Fibroblast of lung (primary cell): ENCODE measurements at regions not wholly inside any gene's neighbourhood (a gene's known extent, or its start where the extent isn't known, plus 50 kb on each side); places are given as distances from the start of the nearest gene placed in this dataset.

Source experiments
- DNase-seq, 2 donors: peaks; one replicate each; pipeline versions ENCODE4 v3.0.0 to v3.0.0-alpha.2; 2010; ENCODE audit warnings: low read depth in 2 of 2
- H2AFZ ChIP-seq: 2 replicates; pipeline ENCODE4 v1.5.1; 2012; ENCODE audit warnings: low read length, control low read depth, inconsistent platforms
- H3K27ac ChIP-seq: 2 replicates; pipeline ENCODE4 v1.5.1; 2011; ENCODE audit warnings: low read length, control low read depth; ENCODE audit not compliant: insufficient read depth
- H3K27me3 ChIP-seq: 2 replicates; pipeline ENCODE4 v1.5.1; 2011; ENCODE audit warnings: mild to moderate bottlenecking, low read length; ENCODE audit not compliant: control insufficient read depth, insufficient read depth
- H3K36me3 ChIP-seq: 2 replicates; pipeline ENCODE4 v1.5.1; 2011; ENCODE audit warnings: low read length; ENCODE audit not compliant: control insufficient read depth, insufficient read depth
- H3K4me1 ChIP-seq: 2 replicates; pipeline ENCODE4 v1.5.1; 2011; ENCODE audit warnings: low read length; ENCODE audit not compliant: control insufficient read depth, insufficient read depth; ENCODE audit errors: extremely low read depth
- H3K4me2 ChIP-seq: 2 replicates; pipeline ENCODE4 v1.5.1; 2011; ENCODE audit warnings: low read length, control low read depth; ENCODE audit not compliant: insufficient read depth; ENCODE audit errors: extremely low read depth
- H3K4me3 ChIP-seq, 4 experiments: fragments of 200-600 bp in 1 of 4; sonication (generic) in 1 of 4; replicated peaks in 1 of 4; 2 replicates each; pipeline ENCODE4 v1.5.1; 2011 to 2016; ENCODE audit warnings: low read length in 4 of 4, low read depth in 3 of 4, mild to moderate bottlenecking in 3 of 4, control low read depth in 2 of 4, inconsistent platforms in 1 of 4, mixed read lengths in 1 of 4; ENCODE audit not compliant: insufficient read depth in 1 of 4; ENCODE audit errors: control extremely low read depth in 1 of 4
- H3K79me2 ChIP-seq: 2 replicates; pipeline ENCODE4 v1.5.1; 2012; ENCODE audit warnings: mild to moderate bottlenecking, low read length, inconsistent platforms; ENCODE audit not compliant: control insufficient read depth, insufficient read depth
- H3K9ac ChIP-seq: 2 replicates; pipeline ENCODE4 v1.5.1; 2011; ENCODE audit warnings: mild to moderate bottlenecking, low read length, control low read depth; ENCODE audit not compliant: insufficient read depth
- H3K9me3 ChIP-seq: 2 replicates; pipeline ENCODE4 v1.5.1; 2012; ENCODE audit warnings: low read depth, low read length; ENCODE audit not compliant: control insufficient read depth, insufficient read depth
- H4K20me1 ChIP-seq: 2 replicates; pipeline ENCODE4 v1.5.1; 2011; ENCODE audit warnings: low read length; ENCODE audit not compliant: control insufficient read depth, insufficient read depth; ENCODE audit errors: extremely low read depth
- CTCF ChIP-seq, 2 donors: IDR thresholded peaks in 1 of 2; conservative IDR thresholded peaks in 1 of 2; 1 replicate in 1 of 2; 2 replicates in 1 of 2; pipeline ENCODE4 v1.5.1; 2011 to 2012; ENCODE audit warnings: low read length in 2 of 2, control low read depth in 1 of 2, inconsistent platforms in 1 of 2, low read depth in 1 of 2, mild to moderate bottlenecking in 1 of 2
- EZH2 ChIP-seq: IDR thresholded peaks from 2 replicates; pipeline ENCODE4 v1.5.1; 2012; ENCODE audit warnings: low read length, control low read depth, mild to moderate bottlenecking; ENCODE audit errors: missing control alignments

- Histone ChIP-seq H3K9me3 (no peaks in the 10 kb centered on the region), H3K36me3 (no peaks in the 10 kb centered on the region), H4K20me1 (no peaks in the 10 kb centered on the region), H3K27me3 (no peaks in the 10 kb centered on the region), H3K79me2 (no peaks in the 10 kb centered on the region), H3K9ac (no peak overlapping the region), H3K4me2 (no peak overlapping the region), H3K4me3 (no peak overlapping the region), H3K27ac (no peak overlapping the region), H3K4me1 (peaks cover 12% of the 10 kb centered on the region), H2AFZ (no peak overlapping the region)
- TF ChIP-seq EZH2 (no peak), CTCF (conservative IDR thresholded peaks at IDR 0.05 in 1 of 2, IDR thresholded peaks at IDR 0.05 in 1 of 2; ENCODE audit: low read depth in 1 of 2, low read length in 2 of 2) (no peak)
- peak; percentile 19 to 62 for DNase-seq
Observed at GRCh38 chr16:85524630-85525419, 88.3 kb upstream of the GSE1 start.

GRCh38 chr16:85525420-85526184, 87.5 kb upstream of the GSE1 start:
- H3K9ac ChIP-seq: no peak overlapping the region
- H3K36me3 ChIP-seq: no peaks in the 10 kb centered on the region
- no peak overlapping the region for H2AFZ ChIP-seq
- no peaks in the 10 kb centered on the region for H3K9me3 ChIP-seq
- peaks cover 12% of the 10 kb centered on the region for H3K4me1 ChIP-seq
- no peak overlapping the region for H3K4me3 ChIP-seq
- H4K20me1 ChIP-seq: no peaks in the 10 kb centered on the region
- DNase-seq: no peak
- no peak for TF ChIP-seq EZH2
- no peak for TF ChIP-seq CTCF (conservative IDR thresholded peaks at IDR 0.05 in 1 of 2, IDR thresholded peaks at IDR 0.05 in 1 of 2; ENCODE audit: low read depth in 1 of 2, low read length in 2 of 2)
- H3K27ac ChIP-seq: no peak overlapping the region
- H3K79me2 ChIP-seq: no peaks in the 10 kb centered on the region
- no peaks in the 10 kb centered on the region for H3K27me3 ChIP-seq
- no peak overlapping the region for H3K4me2 ChIP-seq

- H3K36me3 ChIP-seq: no peaks in the 10 kb centered on the region
- H3K27ac ChIP-seq: no peak overlapping the region
- H4K20me1 ChIP-seq: no peaks in the 10 kb centered on the region
- H3K9ac ChIP-seq: no peak overlapping the region
- H3K4me2 ChIP-seq: no peak overlapping the region
- H3K27me3 ChIP-seq: no peaks in the 10 kb centered on the region
- H2AFZ ChIP-seq: no peak overlapping the region
- no peaks in the 10 kb centered on the region for H3K79me2 ChIP-seq
- H3K4me3 ChIP-seq: no peak overlapping the region
- peaks cover 12% of the 10 kb centered on the region for H3K4me1 ChIP-seq
- DNase-seq: peak in 1 of 2 donors; percentile 43
- no peaks in the 10 kb centered on the region for H3K9me3 ChIP-seq
- TF ChIP-seq EZH2: no peak
- no peak for TF ChIP-seq CTCF (conservative IDR thresholded peaks at IDR 0.05 in 1 of 2, IDR thresholded peaks at IDR 0.05 in 1 of 2; ENCODE audit: low read depth in 1 of 2, low read length in 2 of 2)
Observed at GRCh38 chr16:85526185-85526974, 86.7 kb upstream of the GSE1 start.
